ENCODE measurements at regions not wholly inside any gene's neighbourhood (a gene's known extent, or its start where the extent isn't known, plus 50 kb on each side); places are given as distances from the start of the nearest gene placed in this dataset.

DNA sequence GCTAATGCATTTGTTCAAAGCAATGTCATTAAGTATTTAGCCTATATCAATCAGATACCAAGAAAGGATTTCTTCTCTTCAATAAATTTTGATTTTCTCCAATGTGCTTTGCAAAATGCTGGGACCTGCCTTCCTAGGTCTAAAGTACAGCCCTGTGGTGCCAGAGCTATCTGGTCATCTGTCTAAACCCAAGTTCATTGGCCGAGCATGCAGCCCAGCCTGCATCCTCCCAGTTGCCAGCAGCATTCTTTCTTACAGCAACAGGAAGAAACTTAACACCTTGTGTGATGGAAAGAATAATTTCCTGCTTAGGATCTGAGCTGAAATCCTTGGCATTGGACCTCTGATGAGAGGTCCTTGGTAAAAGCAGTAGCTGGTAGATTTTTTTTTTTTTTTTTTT is 310.0 kb downstream of the RBM26 start:
- H3F3A ChIP-seq (ENCODE audit: insufficient read depth) = no peaks in the 10 kb centered on the region
- no peaks in the 10 kb centered on the region for H3K27me3 ChIP-seq (ENCODE audit: low read length)
- no peak overlapping the region for H3K4me2 ChIP-seq (ENCODE audit: low read depth, low read length, poor library complexity, severe bottlenecking)
- H3K9ac ChIP-seq (ENCODE audit: low read length) = no peak overlapping the region
- no peak overlapping the region for H3K4me3 ChIP-seq (ENCODE audit: insufficient read depth, low read length, poor library complexity, severe bottlenecking)
- no peak for TF ChIP-seq CTCF (IDR thresholded peaks at IDR 0.05; ENCODE audit: insufficient read depth, low read length, poor library complexity, severe bottlenecking)
- TF ChIP-seq EZH2phosphoT487 (conservative IDR thresholded peaks at IDR 0.05; ENCODE audit: low read length) = no peak
- no peaks in the 10 kb centered on the region for H3K9me3 ChIP-seq (ENCODE audit: insufficient read depth, low read length)
- no peaks in the 10 kb centered on the region for H4K20me1 ChIP-seq (ENCODE audit: low read depth, low read length)
- H3K27ac ChIP-seq (ENCODE audit: low read depth, low read length) = no peak overlapping the region
- H3K79me2 ChIP-seq (ENCODE audit: insufficient read depth, low read length) = no peaks in the 10 kb centered on the region
- no peak overlapping the region for H2AFZ ChIP-seq (ENCODE audit: low read depth, low read length, severe bottlenecking)
- H3K36me3 ChIP-seq (ENCODE audit: low read length) = no peaks in the 10 kb centered on the region
- H3K9me2 ChIP-seq (replicated peaks; ENCODE audit: insufficient read depth, low read length) = no peaks in the 10 kb centered on the region

- no peak overlapping the region for H2AFZ ChIP-seq (ENCODE audit: low read depth, low read length, severe bottlenecking)
- H3K36me3 ChIP-seq (ENCODE audit: low read length) = no peaks in the 10 kb centered on the region
- no peaks in the 10 kb centered on the region for H3K9me2 ChIP-seq (replicated peaks; ENCODE audit: insufficient read depth, low read length)
- no peak overlapping the region for H3K27ac ChIP-seq (ENCODE audit: low read depth, low read length)
- no peaks in the 10 kb centered on the region for H4K20me1 ChIP-seq (ENCODE audit: low read depth, low read length)
- no peak overlapping the region for H3K9ac ChIP-seq (ENCODE audit: low read length)
- no peak overlapping the region for H3K4me3 ChIP-seq (ENCODE audit: insufficient read depth, low read length, poor library complexity, severe bottlenecking)
- no peaks in the 10 kb centered on the region for H3K27me3 ChIP-seq (ENCODE audit: low read length)
- no peaks in the 10 kb centered on the region for H3F3A ChIP-seq (ENCODE audit: insufficient read depth)
- TF ChIP-seq CTCF (IDR thresholded peaks at IDR 0.05; ENCODE audit: insufficient read depth, low read length, poor library complexity, severe bottlenecking) = no peak
- no peak overlapping the region for H3K4me2 ChIP-seq (ENCODE audit: low read depth, low read length, poor library complexity, severe bottlenecking)
- H3K9me3 ChIP-seq (ENCODE audit: insufficient read depth, low read length) = no peaks in the 10 kb centered on the region
- no peaks in the 10 kb centered on the region for H3K79me2 ChIP-seq (ENCODE audit: insufficient read depth, low read length)
These were observed 315.4 kb downstream of the RBM26 start for GRCh38 chr13:79090552-79091124.

GRCh38 chr13:79084802-79085424 is 321.1 kb downstream of the RBM26 start:
- Histone ChIP-seq H3K9ac (ENCODE audit: low read length) (no peak overlapping the region), H3K9me3 (ENCODE audit: insufficient read depth, low read length) (no peaks in the 10 kb centered on the region), H3K4me2 (ENCODE audit: low read depth, low read length, poor library complexity, severe bottlenecking) (no peak overlapping the region), H3K27me3 (ENCODE audit: low read length) (no peaks in the 10 kb centered on the region), H3K4me3 (ENCODE audit: insufficient read depth, low read length, poor library complexity, severe bottlenecking) (no peak overlapping the region), H3K9me2 (replicated peaks; ENCODE audit: insufficient read depth, low read length) (no peaks in the 10 kb centered on the region), H3K79me2 (ENCODE audit: insufficient read depth, low read length) (no peaks in the 10 kb centered on the region), H4K20me1 (ENCODE audit: low read depth, low read length) (no peaks in the 10 kb centered on the region), H3K36me3 (ENCODE audit: low read length) (no peaks in the 10 kb centered on the region), H2AFZ (ENCODE audit: low read depth, low read length, severe bottlenecking) (no peak overlapping the region), H3K27ac (ENCODE audit: low read depth, low read length) (no peak overlapping the region), H3F3A (ENCODE audit: insufficient read depth) (no peaks in the 10 kb centered on the region)
- TF ChIP-seq EZH2phosphoT487 (conservative IDR thresholded peaks at IDR 0.05; ENCODE audit: low read length) = no peak

DNA sequence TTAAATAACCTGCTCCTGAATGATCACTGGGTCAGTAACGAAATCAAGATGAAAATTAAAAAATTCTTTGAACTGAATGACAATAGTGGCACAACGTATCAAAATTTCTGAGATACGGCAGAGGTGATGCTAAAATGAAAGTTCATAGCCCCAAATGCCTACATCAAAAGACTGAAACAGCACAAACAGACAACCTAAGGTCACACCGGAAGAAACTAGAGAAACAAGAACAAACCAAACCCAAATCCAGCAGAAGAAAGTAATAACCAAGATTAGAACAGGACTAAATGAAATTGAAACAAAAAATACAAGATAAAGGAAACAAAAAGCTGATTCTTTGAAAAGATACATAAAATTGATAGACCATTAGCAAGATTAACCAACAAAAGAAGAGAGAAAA is 324.1 kb downstream of the RBM26 start:
- TF ChIP-seq EZH2phosphoT487 (conservative IDR thresholded peaks at IDR 0.05; ENCODE audit: low read length) (no peak), CTCF (IDR thresholded peaks at IDR 0.05; ENCODE audit: insufficient read depth, low read length, poor library complexity, severe bottlenecking) (no peak)
- H3K9ac ChIP-seq (ENCODE audit: low read length) = no peak overlapping the region
- no peak overlapping the region for H3K4me2 ChIP-seq (ENCODE audit: low read depth, low read length, poor library complexity, severe bottlenecking)
- H3K9me2 ChIP-seq (replicated peaks; ENCODE audit: insufficient read depth, low read length) = no peaks in the 10 kb centered on the region
- no peaks in the 10 kb centered on the region for H3K9me3 ChIP-seq (ENCODE audit: insufficient read depth, low read length)
- H4K20me1 ChIP-seq (ENCODE audit: low read depth, low read length) = no peaks in the 10 kb centered on the region
- H2AFZ ChIP-seq (ENCODE audit: low read depth, low read length, severe bottlenecking) = no peak overlapping the region
- H3K27me3 ChIP-seq (ENCODE audit: low read length) = no peaks in the 10 kb centered on the region
- H3K79me2 ChIP-seq (ENCODE audit: insufficient read depth, low read length) = no peaks in the 10 kb centered on the region
- H3K36me3 ChIP-seq (ENCODE audit: low read length) = no peaks in the 10 kb centered on the region
- no peaks in the 10 kb centered on the region for H3F3A ChIP-seq (ENCODE audit: insufficient read depth)
- no peak overlapping the region for H3K4me3 ChIP-seq (ENCODE audit: insufficient read depth, low read length, poor library complexity, severe bottlenecking)
- no peak overlapping the region for H3K27ac ChIP-seq (ENCODE audit: low read depth, low read length)
